SK-N-SH treated with all-trans-retinoic acid at 6 μM for 48 hours (cell line): ENCODE measurements at regions not wholly inside any gene's neighbourhood (a gene's known extent, or its start where the extent isn't known, plus 50 kb on each side); places are given as distances from the start of the nearest gene placed in this dataset.

Source experiments
- ARNTL ChIP-seq: fragments of 450-650 bp; formaldehyde crosslinking; IDR thresholded peaks from 2 replicates; pipeline ENCODE4 v1.5.0; 2020; ENCODE audit warnings: low read depth, mild to moderate bottlenecking, moderate library complexity, borderline replicate concordance
- BACH2 ChIP-seq: fragments of 250-450 bp; sonication (Bioruptor Pico); IDR thresholded peaks from 2 replicates; pipeline ENCODE4 v1.9.0; 2021; ENCODE audit warnings: mild to moderate bottlenecking, borderline replicate concordance
- CREB5 ChIP-seq: fragments of 250-450 bp; sonication (Bioruptor Pico); IDR thresholded peaks from 2 replicates; pipeline ENCODE4 v1.5.1; 2020; ENCODE audit warnings: low read depth, mild to moderate bottlenecking, moderate library complexity
- OSR1 ChIP-seq: fragments of 250-450 bp; sonication (Bioruptor Pico); IDR thresholded peaks from 2 replicates; pipeline ENCODE4 v1.8.0; 2022; ENCODE audit warnings: moderate library complexity, mild to moderate bottlenecking, inconsistent platforms
- PATZ1 ChIP-seq: fragments of 250-450 bp; sonication (Bioruptor Pico); IDR thresholded peaks from 2 replicates; pipeline ENCODE4 v1.8.0; 2020; ENCODE audit warnings: mild to moderate bottlenecking, moderate library complexity, borderline replicate concordance
- POU6F1 ChIP-seq: fragments of 250-450 bp; sonication (Bioruptor Pico); IDR thresholded peaks from 2 replicates; pipeline ENCODE4 v1.8.0; 2021; ENCODE audit warnings: low read depth, mild to moderate bottlenecking, moderate library complexity, borderline replicate concordance
- PPARA ChIP-seq: fragments of 250-450 bp; sonication (Bioruptor Pico); IDR thresholded peaks from 2 replicates; pipeline ENCODE4 v1.5.0; 2020; ENCODE audit warnings: mild to moderate bottlenecking, borderline replicate concordance
- RARB ChIP-seq: fragments of 250-450 bp; sonication (Bioruptor Pico); IDR thresholded peaks from 2 replicates; pipeline ENCODE4 v1.8.0; 2021; ENCODE audit warnings: mild to moderate bottlenecking, moderate library complexity
- SNAI2 ChIP-seq: fragments of 250-450 bp; sonication (Bioruptor Pico); IDR thresholded peaks from 2 replicates; pipeline ENCODE4 v1.5.0; 2020; ENCODE audit warnings: mild to moderate bottlenecking, moderate library complexity
- TOX ChIP-seq: fragments of 250-450 bp; sonication (Bioruptor Pico); IDR thresholded peaks from 2 replicates; pipeline ENCODE4 v1.8.0; 2021; ENCODE audit warnings: mild to moderate bottlenecking, moderate library complexity, borderline replicate concordance
- TSHZ2 ChIP-seq: fragments of 250-450 bp; sonication (Bioruptor Pico); IDR thresholded peaks from 2 replicates; pipeline ENCODE4 v1.5.0; 2020; ENCODE audit warnings: mild to moderate bottlenecking, moderate library complexity
- ZFP3 ChIP-seq: fragments of 250-450 bp; sonication (Bioruptor Pico); IDR thresholded peaks from 2 replicates; pipeline ENCODE4 v1.5.0; 2020; ENCODE audit warnings: mild to moderate bottlenecking, moderate library complexity
- ZNF565 ChIP-seq: fragments of 450-650 bp; formaldehyde crosslinking; conservative IDR thresholded peaks from 2 replicates; pipeline ENCODE4 v1.5.0; 2020; ENCODE audit warnings: low read depth, mild to moderate bottlenecking, moderate library complexity
- ZNF8 ChIP-seq: fragments of 450-650 bp; formaldehyde crosslinking; IDR thresholded peaks from 2 replicates; pipeline ENCODE4 v1.5.0; 2020; ENCODE audit warnings: mild to moderate bottlenecking, moderate library complexity

GRCh38 chr7:136138991-136139390 lies 161.8 kb upstream of the MTPN start:
- TF ChIP-seq ARNTL (CRISPR knock-in tag) = no peak
- no peak for TF ChIP-seq BACH2 (CRISPR knock-in tag)
- no peak for TF ChIP-seq ZNF8
- TF ChIP-seq SNAI2 (CRISPR knock-in tag) = no peak
- no peak for TF ChIP-seq CREB5
- no peak for TF ChIP-seq TOX (CRISPR knock-in tag)
- no peak for TF ChIP-seq ZNF565 (CRISPR knock-in tag)
- TF ChIP-seq ZFP3 (CRISPR knock-in tag) = no peak
- no peak for TF ChIP-seq RARB
- no peak for TF ChIP-seq OSR1 (CRISPR knock-in tag)
- TF ChIP-seq POU6F1 = no peak
- TF ChIP-seq PPARA (CRISPR knock-in tag) = no peak
- no peak for TF ChIP-seq TSHZ2 (CRISPR knock-in tag)
- TF ChIP-seq PATZ1 = no peak
